HL-60 (cell line): ENCODE measurements at regions not wholly inside any gene's neighbourhood (a gene's known extent, or its start where the extent isn't known, plus 50 kb on each side); places are given as distances from the start of the nearest gene placed in this dataset.

Experiments used
- DNase-seq, 2 experiments: peaks; one replicate each; pipeline ENCODE4 v3.0.0-alpha.2; 2010 to 2020; ENCODE audit warnings: low read depth in 1 of 2, low spot score in 1 of 2
- H3K27ac ChIP-seq: fragments of 250-450 bp; sonication (Bioruptor Pico); replicated peaks from 2 replicates; pipeline ENCODE4 v1.5.1; 2020; ENCODE audit warnings: mild to moderate bottlenecking, moderate library complexity
- H3K27me3 ChIP-seq: fragments of 250-450 bp; sonication (Bioruptor Pico); 2 replicates; pipeline ENCODE4 v1.5.1; 2021; ENCODE audit warnings: mild to moderate bottlenecking, moderate library complexity; ENCODE audit not compliant: insufficient read depth, poor library complexity, severe bottlenecking
- H3K4me3 ChIP-seq: replicated peaks from 2 replicates; pipeline ENCODE4 v1.5.1; 2011; ENCODE audit warnings: mild to moderate bottlenecking, control low read depth, low read length; ENCODE audit not compliant: insufficient read depth
- GABPA ChIP-seq: IDR thresholded peaks from 2 replicates; pipeline ENCODE4 v1.6.1; 2012; ENCODE audit warnings: low read depth
- POLR2AphosphoS5 ChIP-seq: IDR thresholded peaks from 2 replicates; pipeline ENCODE4 v1.6.1; 2012; ENCODE audit warnings: low read depth
- SPI1 ChIP-seq: IDR thresholded peaks from 2 replicates; pipeline ENCODE4 v1.6.1; 2012; ENCODE audit warnings: low read depth, mild to moderate bottlenecking, borderline replicate concordance
- TF ChIP-seq, protein P1 (sequence below): IDR thresholded peaks from one replicate; pipeline ENCODE4 v1.5.1; 2011; ENCODE audit warnings: low read length, control low read depth, inconsistent platforms; ENCODE audit not compliant: insufficient read depth
- TF ChIP-seq, protein P2 (sequence below): IDR thresholded peaks from 2 replicates; pipeline ENCODE4 v1.6.1; 2012; ENCODE audit warnings: low read depth; ENCODE audit not compliant: insufficient replicate concordance

DNA sequence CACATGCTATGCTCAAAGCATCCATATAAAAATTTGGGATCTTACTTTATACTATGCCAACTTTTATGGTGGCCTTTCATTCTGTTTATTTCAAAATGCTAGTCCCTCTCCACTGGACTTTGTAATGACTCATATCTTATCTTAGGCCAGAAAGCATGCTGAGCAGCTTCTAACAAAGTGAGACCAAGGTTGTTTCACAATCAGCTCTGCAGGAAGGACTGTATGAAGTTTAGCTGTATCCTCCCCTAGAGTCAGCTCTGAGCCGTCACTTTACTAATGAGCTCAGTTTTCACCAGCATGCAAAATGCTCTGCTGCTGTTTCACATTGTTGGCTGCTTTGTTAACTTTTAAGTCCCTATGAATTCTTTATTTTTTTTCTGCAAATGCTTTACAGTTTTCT lies 1608.8 kb downstream of the OLFM4 start:
- Histone ChIP-seq H3K4me3 (no peak overlapping the region), H3K27ac (no peak overlapping the region), H3K27me3 (no peaks in the 10 kb centered on the region)
- DNase-seq = no peak
- no peak for TF ChIP-seq GABPA
- no peak for TF ChIP-seq POLR2AphosphoS5
- TF ChIP-seq, protein P1, sequence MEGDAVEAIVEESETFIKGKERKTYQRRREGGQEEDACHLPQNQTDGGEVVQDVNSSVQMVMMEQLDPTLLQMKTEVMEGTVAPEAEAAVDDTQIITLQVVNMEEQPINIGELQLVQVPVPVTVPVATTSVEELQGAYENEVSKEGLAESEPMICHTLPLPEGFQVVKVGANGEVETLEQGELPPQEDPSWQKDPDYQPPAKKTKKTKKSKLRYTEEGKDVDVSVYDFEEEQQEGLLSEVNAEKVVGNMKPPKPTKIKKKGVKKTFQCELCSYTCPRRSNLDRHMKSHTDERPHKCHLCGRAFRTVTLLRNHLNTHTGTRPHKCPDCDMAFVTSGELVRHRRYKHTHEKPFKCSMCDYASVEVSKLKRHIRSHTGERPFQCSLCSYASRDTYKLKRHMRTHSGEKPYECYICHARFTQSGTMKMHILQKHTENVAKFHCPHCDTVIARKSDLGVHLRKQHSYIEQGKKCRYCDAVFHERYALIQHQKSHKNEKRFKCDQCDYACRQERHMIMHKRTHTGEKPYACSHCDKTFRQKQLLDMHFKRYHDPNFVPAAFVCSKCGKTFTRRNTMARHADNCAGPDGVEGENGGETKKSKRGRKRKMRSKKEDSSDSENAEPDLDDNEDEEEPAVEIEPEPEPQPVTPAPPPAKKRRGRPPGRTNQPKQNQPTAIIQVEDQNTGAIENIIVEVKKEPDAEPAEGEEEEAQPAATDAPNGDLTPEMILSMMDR = no peak
- TF ChIP-seq, protein P2, sequence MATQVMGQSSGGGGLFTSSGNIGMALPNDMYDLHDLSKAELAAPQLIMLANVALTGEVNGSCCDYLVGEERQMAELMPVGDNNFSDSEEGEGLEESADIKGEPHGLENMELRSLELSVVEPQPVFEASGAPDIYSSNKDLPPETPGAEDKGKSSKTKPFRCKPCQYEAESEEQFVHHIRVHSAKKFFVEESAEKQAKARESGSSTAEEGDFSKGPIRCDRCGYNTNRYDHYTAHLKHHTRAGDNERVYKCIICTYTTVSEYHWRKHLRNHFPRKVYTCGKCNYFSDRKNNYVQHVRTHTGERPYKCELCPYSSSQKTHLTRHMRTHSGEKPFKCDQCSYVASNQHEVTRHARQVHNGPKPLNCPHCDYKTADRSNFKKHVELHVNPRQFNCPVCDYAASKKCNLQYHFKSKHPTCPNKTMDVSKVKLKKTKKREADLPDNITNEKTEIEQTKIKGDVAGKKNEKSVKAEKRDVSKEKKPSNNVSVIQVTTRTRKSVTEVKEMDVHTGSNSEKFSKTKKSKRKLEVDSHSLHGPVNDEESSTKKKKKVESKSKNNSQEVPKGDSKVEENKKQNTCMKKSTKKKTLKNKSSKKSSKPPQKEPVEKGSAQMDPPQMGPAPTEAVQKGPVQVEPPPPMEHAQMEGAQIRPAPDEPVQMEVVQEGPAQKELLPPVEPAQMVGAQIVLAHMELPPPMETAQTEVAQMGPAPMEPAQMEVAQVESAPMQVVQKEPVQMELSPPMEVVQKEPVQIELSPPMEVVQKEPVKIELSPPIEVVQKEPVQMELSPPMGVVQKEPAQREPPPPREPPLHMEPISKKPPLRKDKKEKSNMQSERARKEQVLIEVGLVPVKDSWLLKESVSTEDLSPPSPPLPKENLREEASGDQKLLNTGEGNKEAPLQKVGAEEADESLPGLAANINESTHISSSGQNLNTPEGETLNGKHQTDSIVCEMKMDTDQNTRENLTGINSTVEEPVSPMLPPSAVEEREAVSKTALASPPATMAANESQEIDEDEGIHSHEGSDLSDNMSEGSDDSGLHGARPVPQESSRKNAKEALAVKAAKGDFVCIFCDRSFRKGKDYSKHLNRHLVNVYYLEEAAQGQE = no peak

DNA sequence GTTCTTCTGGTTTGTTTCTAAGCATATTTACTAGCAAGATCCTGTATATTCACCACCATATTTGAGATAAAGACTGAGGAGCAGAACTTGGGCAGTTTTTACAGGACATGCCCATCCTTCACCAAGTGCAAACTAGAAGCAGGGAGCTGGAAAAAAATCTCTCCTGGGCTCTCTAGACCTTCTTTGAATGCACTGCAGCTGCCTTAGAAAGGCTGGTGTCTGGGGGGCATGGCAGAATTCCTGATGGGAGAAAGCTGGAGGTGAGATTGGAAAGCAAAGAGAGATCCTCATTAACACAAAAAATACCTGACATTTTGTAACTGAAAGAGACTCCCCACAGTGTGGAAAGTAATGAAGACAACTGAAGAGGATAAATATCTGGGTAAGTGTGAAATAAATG lies 1612.1 kb downstream of the OLFM4 start:
- DNase-seq = no peak
- TF ChIP-seq, protein P1 = no peak
- TF ChIP-seq POLR2AphosphoS5 = no peak
- TF ChIP-seq, protein P2 = no peak
- TF ChIP-seq SPI1 = no peak

DNA sequence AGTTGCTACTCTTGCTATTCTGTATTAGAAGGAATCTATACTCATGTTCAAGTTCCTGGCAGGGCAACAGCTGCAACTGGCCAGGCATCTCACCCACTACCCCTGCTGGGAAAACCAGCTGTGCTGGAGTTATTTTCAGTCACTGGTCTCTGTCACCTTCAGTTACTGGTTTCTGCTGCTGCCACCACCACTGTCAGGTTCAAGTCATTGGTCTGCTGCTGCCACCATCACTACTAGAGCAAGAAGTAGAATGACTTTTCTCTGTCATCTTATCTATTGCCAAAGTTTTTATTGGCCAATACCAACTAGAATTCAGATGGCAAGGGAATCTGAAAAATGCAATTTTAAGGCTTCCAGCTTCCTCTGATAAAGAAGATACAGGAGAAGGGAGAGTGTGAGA lies 1615.2 kb downstream of the OLFM4 start:
- TF ChIP-seq, protein P1 = no peak
- TF ChIP-seq POLR2AphosphoS5 (no peak), SPI1 (no peak), GABPA (no peak)
- TF ChIP-seq, protein P2 = no peak
- no peaks in the 10 kb centered on the region for H3K27me3 ChIP-seq
- DNase-seq = no peak
- H3K4me3 ChIP-seq = no peak overlapping the region
- no peak overlapping the region for H3K27ac ChIP-seq

More for the DNA sequence above, 1612.1 kb downstream of the OLFM4 start:
- Histone ChIP-seq H3K27me3 (no peaks in the 10 kb centered on the region), H3K27ac (no peak overlapping the region), H3K4me3 (no peak overlapping the region)
